H1 (cell line): ENCODE measurements at regions not wholly inside any gene's neighbourhood (a gene's known extent, or its start where the extent isn't known, plus 50 kb on each side); places are given as distances from the start of the nearest gene placed in this dataset.
A peak's percentile ranks its signal among the peaks of the same experiment; 100 is the strongest.
"Not testable (repeated sequence)": the region's sequence is repeated elsewhere in the genome, so short reads cannot be mapped to it uniquely, and the experiment has no call there.

ENCODE experiments used
- CTCF ChIA-PET: fragments of 300-600 bp; sonication (Branson Sonifier 250); formaldehyde crosslinking; loops from one replicate; lab custom pipeline; 2021; ENCODE audit not compliant: partially characterized antibody; lab: Charles Lee
- POLR2A ChIA-PET: fragments of 300-600 bp; sonication (Branson Sonifier 250); formaldehyde crosslinking; loops from one replicate; lab custom pipeline; 2021; ENCODE audit warnings: inconsistent platforms; ENCODE audit not compliant: partially characterized antibody; lab: Charles Lee
- DNase-seq, 2 experiments: peaks; one replicate each; pipeline versions ENCODE4 v3.0.0 to v3.0.0-alpha.2; 2010 to 2022; ENCODE audit warnings: low spot score in 2 of 2, low read depth in 1 of 2, mixed read lengths in 1 of 2
- FAIRE-seq: peaks from 2 replicates; lab custom pipeline; 2011; peaks lifted over from hg19 to GRCh38; lab: Jason Lieb, UNC
- H2AFZ ChIP-seq: 2 replicates; pipeline ENCODE4 v1.8.1; 2012; ENCODE audit warnings: low read length, inconsistent platforms
- H2AK5ac ChIP-seq: 2 replicates; pipeline ENCODE4 v1.6.1; 2013; ENCODE audit warnings: low read depth, low read length
- H2BK120ac ChIP-seq: replicated peaks from 2 replicates; pipeline ENCODE3; 2013; ENCODE audit warnings: low read depth, low read length, inconsistent platforms
- H2BK12ac ChIP-seq: 2 replicates; pipeline ENCODE4 v1.6.1; 2013; ENCODE audit warnings: low read depth, low read length
- H2BK15ac ChIP-seq: 2 replicates; pipeline ENCODE4 v1.6.1; 2013; ENCODE audit warnings: low read length
- H2BK20ac ChIP-seq: 2 replicates; pipeline ENCODE4 v1.6.1; 2013; ENCODE audit warnings: low read length
- H2BK5ac ChIP-seq: 2 replicates; pipeline ENCODE4 v1.6.1; 2013; ENCODE audit warnings: low read depth, low read length
- H3K14ac ChIP-seq: 2 replicates; pipeline ENCODE4 v1.6.1; 2013; ENCODE audit warnings: inconsistent platforms; ENCODE audit not compliant: insufficient read length
- H3K18ac ChIP-seq: 2 replicates; pipeline ENCODE4 v1.6.1; 2013; ENCODE audit warnings: low read length; ENCODE audit errors: extremely low read depth
- H3K23ac ChIP-seq: 2 replicates; pipeline ENCODE4 v1.6.1; 2013; ENCODE audit warnings: inconsistent platforms; ENCODE audit not compliant: insufficient read length
- H3K23me2 ChIP-seq: 2 replicates; pipeline ENCODE4 v1.6.1; 2013; ENCODE audit warnings: low read depth, low read length
- H3K27ac ChIP-seq: 2 replicates; pipeline ENCODE4 v1.6.1; 2011; ENCODE audit warnings: low read depth, low read length, inconsistent platforms
- H3K27me3 ChIP-seq, 4 experiments: replicated peaks in 1 of 4; 1 replicate in 1 of 4; 2 replicates in 3 of 4; pipeline versions ENCODE4 v1.6.1 to v1.8.1; 2011 to 2013; ENCODE audit warnings: low read length in 3 of 4, mild to moderate bottlenecking in 3 of 4, inconsistent platforms in 2 of 4, mixed read lengths in 2 of 4, moderate library complexity in 1 of 4; ENCODE audit not compliant: control insufficient read depth in 3 of 4, insufficient read depth in 3 of 4; ENCODE audit errors: extremely low read depth in 1 of 4
- H3K36me3 ChIP-seq, 4 experiments: 2 replicates each; pipeline versions ENCODE4 v1.6.1 to v1.8.1; 2011 to 2013; ENCODE audit warnings: mild to moderate bottlenecking in 4 of 4, low read length in 3 of 4, moderate library complexity in 2 of 4, control low read depth in 1 of 4, inconsistent platforms in 1 of 4; ENCODE audit not compliant: insufficient read depth in 4 of 4, control insufficient read depth in 2 of 4
- H3K4ac ChIP-seq: replicated peaks from 2 replicates; pipeline ENCODE3; 2013; ENCODE audit warnings: low read length, low read depth, mixed read lengths, inconsistent platforms; ENCODE audit not compliant: insufficient read length
- H3K4me1 ChIP-seq, 4 experiments: replicated peaks in 1 of 4; 1 replicate in 1 of 4; 2 replicates in 3 of 4; pipeline versions ENCODE4 v1.6.1 to v1.8.1; 2011 to 2013; ENCODE audit warnings: low read length in 3 of 4, inconsistent platforms in 2 of 4, mixed read lengths in 1 of 4; ENCODE audit not compliant: insufficient read depth in 4 of 4, control insufficient read depth in 3 of 4
- H3K4me2 ChIP-seq, 2 experiments: 2 replicates each; pipeline versions ENCODE4 v1.6.1 to v1.8.1; 2011 to 2013; ENCODE audit warnings: low read depth in 2 of 2, low read length in 2 of 2, control low read depth in 1 of 2, inconsistent platforms in 1 of 2, mild to moderate bottlenecking in 1 of 2; ENCODE audit not compliant: insufficient read depth in 1 of 2
- H3K4me3 ChIP-seq, 4 experiments: fragments of 200-600, 300-600 bp in 1 of 4; sonication (generic), shearing (Covaris generic), sonication (Bioruptor Twin) in 1 of 4; 2 replicates each; pipeline versions ENCODE4 v1.5.1 to v1.8.1; 2011 to 2016; ENCODE audit warnings: low read length in 4 of 4, low read depth in 3 of 4, control low read depth in 2 of 4, inconsistent platforms in 2 of 4, mild to moderate bottlenecking in 2 of 4, mixed read lengths in 1 of 4, moderate library complexity in 1 of 4; ENCODE audit not compliant: insufficient read depth in 2 of 4; ENCODE audit errors: extremely low read depth in 1 of 4
- H3K56ac ChIP-seq: replicated peaks from 2 replicates; pipeline ENCODE3; 2013; ENCODE audit warnings: low read depth, mild to moderate bottlenecking, mixed read lengths, low read length, inconsistent platforms; ENCODE audit not compliant: insufficient read length
- H3K79me1 ChIP-seq: 2 replicates; pipeline ENCODE4 v1.6.1; 2013; ENCODE audit warnings: low read depth, low read length, control low read depth
- H3K79me2 ChIP-seq, 2 experiments: 2 replicates each; pipeline versions ENCODE4 v1.6.1 to v1.8.1; 2012 to 2013; ENCODE audit warnings: low read length in 2 of 2, mild to moderate bottlenecking in 2 of 2, inconsistent platforms in 1 of 2; ENCODE audit not compliant: insufficient read depth in 2 of 2, control insufficient read depth in 1 of 2
- H3K9ac ChIP-seq, 4 experiments: replicated peaks in 1 of 4; 1 replicate in 1 of 4; 2 replicates in 3 of 4; pipeline versions ENCODE4 v1.6.1 to v1.8.1; 2011 to 2013; ENCODE audit warnings: low read depth in 3 of 4, low read length in 3 of 4, control low read depth in 2 of 4, mild to moderate bottlenecking in 2 of 4, moderate library complexity in 2 of 4, inconsistent platforms in 1 of 4; ENCODE audit errors: extremely low read depth in 1 of 4
- H3K9me3 ChIP-seq, 2 experiments: 2 replicates each; pipeline versions ENCODE4 v1.6.1 to v1.8.1; 2012 to 2013; ENCODE audit warnings: mild to moderate bottlenecking in 2 of 2, moderate library complexity in 2 of 2, control low read depth in 1 of 2, inconsistent platforms in 1 of 2, low read depth in 1 of 2, low read length in 1 of 2, mixed read lengths in 1 of 2; ENCODE audit not compliant: insufficient read depth in 2 of 2
- H4K20me1 ChIP-seq, 2 experiments: replicated peaks in 1 of 2; 2 replicates each; pipeline versions ENCODE3 to v1.8.1; 2011 to 2013; ENCODE audit warnings: inconsistent platforms in 2 of 2, low read length in 2 of 2, mild to moderate bottlenecking in 1 of 2; ENCODE audit not compliant: insufficient read depth in 2 of 2, control insufficient read depth in 1 of 2
- H4K5ac ChIP-seq: 2 replicates; pipeline ENCODE4 v1.6.1; 2013; ENCODE audit warnings: low read length, low read depth, mixed read lengths, inconsistent platforms; ENCODE audit not compliant: insufficient read length
- H4K8ac ChIP-seq: 2 replicates; pipeline ENCODE4 v1.8.0; 2013; ENCODE audit warnings: mild to moderate bottlenecking, moderate library complexity, low read length, inconsistent platforms; ENCODE audit not compliant: insufficient read depth; ENCODE audit errors: extremely low read depth
- H4K91ac ChIP-seq: replicated peaks from 2 replicates; pipeline ENCODE3; 2013; ENCODE audit warnings: low read length, mixed read lengths, inconsistent platforms; ENCODE audit not compliant: insufficient read length
- WGBS, 2 experiments: shearing (Covaris generic) in 1 of 2; methylation state at CpG; one replicate each; pipeline versions ENCODE4 v1.1.6 to v1.1.7; 2013 to 2015; ENCODE audit warnings: low lambda C conversion rate in 2 of 2, mixed read lengths in 2 of 2, inconsistent platforms in 1 of 2, low coverage in 1 of 2, missing lambda C conversion rate in 1 of 2; ENCODE audit not compliant: insufficient replicate concordance in 2 of 2, insufficient coverage in 1 of 2, insufficient read length in 1 of 2; ENCODE audit errors: extremely low coverage in 1 of 2, missing lambda C conversion rate in 1 of 2; 5-methylcytosine and 5-hydroxymethylcytosine counted together

GRCh38 chr2:91501481-91502080 is 2810.1 kb downstream of the RPIA start:
- H3K56ac ChIP-seq, H3K9me3 ChIP-seq, H3K9ac ChIP-seq, H3K27ac ChIP-seq, CTCF ChIA-PET, H3K18ac ChIP-seq, H3K79me2 ChIP-seq, H3K23ac ChIP-seq, H3K36me3 ChIP-seq, H3K14ac ChIP-seq, FAIRE-seq, H4K5ac ChIP-seq, H4K91ac ChIP-seq, H3K79me1 ChIP-seq, H3K4me1 ChIP-seq, H4K20me1 ChIP-seq, H2AFZ ChIP-seq, H3K4me2 ChIP-seq, H2BK120ac ChIP-seq, H3K4ac ChIP-seq, H2BK15ac ChIP-seq, H4K8ac ChIP-seq, POLR2A ChIA-PET, H2BK20ac ChIP-seq, H2AK5ac ChIP-seq, H3K4me3 ChIP-seq, H3K23me2 ChIP-seq, H2BK12ac ChIP-seq, H2BK5ac ChIP-seq, H3K27me3 ChIP-seq: not testable (repeated sequence)
- 82% methylated on average over 10 of the region's 17 CpGs; no CpG with 5 or more reads in 1 of the 2 experiments for WGBS, 2 experiments
- DNase-seq: peak in 1 of 2 experiments; percentile 34

GRCh38 chr2:91503572-91503958 is 2812.1 kb downstream of the RPIA start:
- FAIRE-seq, H3K4me3 ChIP-seq, H3K79me1 ChIP-seq, H3K4ac ChIP-seq, H2AFZ ChIP-seq, H3K23me2 ChIP-seq, H2BK15ac ChIP-seq, H3K23ac ChIP-seq, H2BK12ac ChIP-seq, CTCF ChIA-PET, POLR2A ChIA-PET, H3K9me3 ChIP-seq, H3K27me3 ChIP-seq, H3K56ac ChIP-seq, H2BK20ac ChIP-seq, H4K91ac ChIP-seq, H3K79me2 ChIP-seq, H2BK120ac ChIP-seq, H3K36me3 ChIP-seq, H3K9ac ChIP-seq, H3K4me2 ChIP-seq, H2BK5ac ChIP-seq, H3K14ac ChIP-seq, DNase-seq, H4K5ac ChIP-seq, H3K27ac ChIP-seq, H3K18ac ChIP-seq, H4K8ac ChIP-seq, H4K20me1 ChIP-seq, H3K4me1 ChIP-seq, H2AK5ac ChIP-seq: not testable (repeated sequence)
- 80% methylated on average over 7 of the region's 8 CpGs; no CpG with 5 or more reads in 1 of the 2 experiments for WGBS, 2 experiments
